Hematopoietic multipotent progenitor cell treated with erythropoietin and hydrocortisone succinate and interleukin-3 and kit ligand, for 4 days (in vitro differentiated cells): ENCODE measurements at regions not wholly inside any gene's neighbourhood (a gene's known extent, or its start where the extent isn't known, plus 50 kb on each side); places are given as distances from the start of the nearest gene placed in this dataset.
"Not testable (repeated sequence)": the region's sequence is repeated elsewhere in the genome, so short reads cannot be mapped to it uniquely, and the experiment has no call there.

ENCODE experiments used
- DNase-seq: peaks from one replicate; pipeline ENCODE4 v3.0.0-alpha.2; 2015

DNA sequence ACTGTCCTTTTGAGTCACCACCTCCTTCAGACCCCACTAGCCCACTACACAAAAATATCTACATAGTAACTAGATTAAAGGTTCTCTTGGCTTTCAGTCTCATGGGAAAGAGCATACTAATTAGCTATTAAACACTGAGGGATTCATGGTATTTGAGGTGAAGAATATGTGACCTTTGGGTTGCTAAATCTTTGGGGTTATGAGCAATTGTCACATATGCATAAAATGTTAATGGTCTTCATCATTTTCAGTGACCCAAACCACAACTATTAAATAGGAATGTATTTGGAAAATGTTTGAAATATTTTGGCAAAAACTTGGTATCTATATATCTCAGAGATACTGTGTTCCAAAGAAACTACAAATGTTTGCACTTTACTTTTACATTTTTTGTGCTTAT lies 365.1 kb downstream of the MAGEB5 start:
- DNase-seq = no peak

GRCh38 chrX:26580021-26580420 lies 364.1 kb downstream of the MAGEB5 start:
- DNase-seq = no peak

DNA sequence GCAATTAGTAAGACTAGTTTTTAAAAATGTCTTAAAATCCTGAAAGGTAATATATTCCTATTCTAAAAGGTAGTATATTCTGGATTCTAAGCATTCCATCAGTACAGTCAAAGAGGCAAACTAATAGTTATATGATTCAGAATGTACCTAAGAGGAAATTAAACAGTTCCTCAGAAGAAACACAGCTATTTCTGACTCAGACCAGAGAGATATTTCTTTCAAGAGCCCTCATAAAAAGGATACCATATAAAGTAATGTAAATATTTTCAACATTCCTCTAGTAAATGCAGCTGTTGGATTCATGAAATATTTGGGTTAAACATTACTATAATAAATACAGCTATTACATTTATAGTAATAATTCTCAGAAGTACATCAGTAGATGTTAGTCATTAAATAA lies 358.3 kb downstream of the MAGEB5 start:
- no peak for DNase-seq

GRCh38 chrX:26562156-26562555 lies 346.2 kb downstream of the MAGEB5 start:
- DNase-seq = no peak

DNA sequence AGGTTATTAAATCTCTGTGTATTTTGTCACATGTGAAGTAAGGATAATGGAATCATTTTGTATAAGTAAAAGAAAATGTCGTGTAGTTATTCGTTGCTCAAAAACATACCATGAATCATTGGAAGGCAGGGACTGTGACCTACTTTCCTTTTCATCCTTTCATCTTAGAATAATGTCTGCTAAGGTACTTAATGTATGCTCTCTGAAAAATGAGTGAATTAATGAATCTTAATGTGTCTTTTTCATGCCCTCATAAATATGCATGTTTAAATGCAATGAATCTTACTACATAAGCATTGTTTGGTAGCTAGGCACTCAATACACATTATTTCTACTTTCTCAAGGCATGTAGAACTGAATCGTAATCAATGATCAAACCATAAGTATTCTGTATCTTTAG lies 343.9 kb downstream of the MAGEB5 start:
- DNase-seq = no peak

DNA sequence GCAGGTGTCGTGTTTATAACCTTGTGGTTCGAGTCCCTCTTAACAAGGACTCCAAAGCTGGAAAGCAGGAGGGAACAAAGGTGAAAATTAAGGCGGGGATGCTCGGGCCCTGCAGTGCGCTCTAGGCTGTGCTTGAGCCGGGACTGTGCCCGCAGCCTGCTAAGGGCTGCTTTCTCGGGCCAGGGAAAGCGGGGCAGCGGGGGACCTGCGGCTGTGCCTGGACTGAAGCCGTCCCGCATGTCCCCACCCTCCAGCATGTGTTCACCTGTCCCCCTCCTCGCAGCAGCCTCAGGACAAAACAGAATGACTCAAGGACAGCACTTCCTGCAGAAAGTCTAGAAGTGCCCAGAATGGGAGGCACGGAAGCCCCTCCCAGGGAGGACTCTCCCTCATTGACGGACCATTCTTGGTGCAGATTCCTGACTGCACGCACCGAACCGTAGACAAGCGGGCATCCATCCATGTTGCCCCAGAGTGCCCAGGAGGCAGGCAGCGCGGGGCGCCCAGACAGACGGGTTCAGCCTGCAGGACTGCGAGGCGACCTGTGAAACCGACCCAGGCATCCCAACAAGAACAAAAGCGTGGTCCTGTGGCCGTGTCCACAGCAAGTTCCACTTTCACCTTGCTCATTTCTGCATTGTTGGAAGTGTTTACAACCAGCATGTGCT lies 342.9 kb downstream of the MAGEB5 start:
- no peak for DNase-seq

DNA sequence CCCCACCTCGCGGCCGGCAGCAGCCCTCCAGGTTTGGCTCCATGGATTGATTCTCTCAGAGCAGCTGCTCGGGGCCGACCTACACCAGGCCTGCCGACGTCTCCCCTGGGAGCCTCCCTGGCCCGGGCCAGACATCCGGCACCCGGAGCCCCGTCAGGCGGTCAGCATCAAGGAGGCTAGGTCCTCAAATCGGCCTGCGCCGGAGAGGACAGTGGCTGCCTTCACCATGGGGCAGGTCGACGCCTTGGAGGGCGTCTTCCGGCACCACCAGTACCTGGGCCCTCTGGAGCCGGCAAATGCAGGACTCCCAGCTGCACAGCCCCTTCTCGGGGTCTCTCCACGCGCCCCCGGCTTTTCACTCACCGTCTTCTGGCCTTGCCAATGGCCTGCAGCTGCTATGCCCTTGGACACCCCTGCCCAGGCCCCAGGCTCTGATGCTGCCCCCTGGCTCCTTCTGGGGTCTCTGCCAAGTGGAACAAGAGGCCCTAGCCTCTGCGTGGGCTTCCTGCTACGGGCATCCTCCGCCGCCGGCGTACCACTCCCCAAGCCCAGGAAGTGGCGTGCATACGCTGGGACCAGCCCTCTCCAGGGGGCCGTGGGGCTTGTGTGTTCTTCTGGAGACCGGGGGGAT lies 341.8 kb downstream of the MAGEB5 start:
- DNase-seq = no peak

DNA sequence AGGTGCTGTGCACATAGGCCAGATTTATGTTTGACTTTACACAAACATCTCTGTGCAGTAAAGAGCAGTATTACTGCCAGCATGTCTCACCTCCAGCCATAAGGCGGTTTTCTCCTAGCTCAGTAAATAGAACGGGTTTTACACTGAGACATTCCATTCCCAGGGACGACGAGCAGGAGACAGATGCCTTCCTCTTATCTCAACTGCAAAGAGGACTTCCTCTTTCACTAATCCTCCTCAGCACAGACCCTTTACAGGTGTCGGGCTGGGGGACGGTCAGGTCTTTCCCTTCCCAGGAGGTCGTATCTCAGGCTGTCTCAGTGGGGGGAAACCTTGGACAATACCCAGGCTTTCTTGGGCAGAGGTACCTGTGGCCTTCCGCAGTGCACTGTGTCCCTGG lies 309.8 kb downstream of the MAGEB5 start:
- not testable (repeated sequence) for DNase-seq

GRCh38 chrX:26522501-26522900 lies 306.5 kb downstream of the MAGEB5 start:
- no peak for DNase-seq

DNA sequence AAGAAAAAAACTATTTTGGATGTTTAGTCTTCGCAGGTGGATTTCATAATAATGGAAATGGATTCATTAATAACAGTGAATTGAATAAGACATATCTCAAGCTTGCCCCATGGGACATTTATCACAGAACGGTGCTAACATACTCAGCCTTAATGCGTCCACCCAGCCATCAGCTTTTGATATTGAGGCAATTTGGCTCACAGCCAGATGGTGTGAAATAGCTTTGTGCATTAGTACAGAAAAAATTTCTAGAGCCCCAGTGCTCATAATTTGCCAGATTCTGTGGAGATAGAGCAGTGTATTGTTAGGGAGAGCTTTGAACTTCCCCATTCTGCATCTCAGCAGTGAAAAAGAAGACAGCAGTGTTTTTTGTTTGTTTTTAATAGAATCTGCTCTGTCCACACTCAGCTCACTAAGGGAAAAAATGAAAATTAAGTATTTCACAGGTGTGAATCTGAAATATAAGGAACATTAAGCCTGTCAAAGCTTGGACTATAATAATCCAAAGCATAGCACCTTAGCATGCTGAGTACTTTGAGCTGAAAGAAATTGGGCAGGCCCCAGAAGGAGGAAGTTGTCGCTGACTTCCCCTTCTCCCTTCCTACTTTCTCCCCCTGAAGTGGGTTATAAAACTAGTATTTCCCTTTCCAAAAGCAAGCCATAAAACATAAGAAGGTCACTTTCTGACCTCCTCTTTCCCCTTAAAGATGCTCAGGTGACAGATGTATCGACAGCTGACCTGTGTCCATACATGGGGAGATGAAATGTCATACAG lies 295.8 kb downstream of the MAGEB5 start:
- DNase-seq = peak; percentile 1

DNA sequence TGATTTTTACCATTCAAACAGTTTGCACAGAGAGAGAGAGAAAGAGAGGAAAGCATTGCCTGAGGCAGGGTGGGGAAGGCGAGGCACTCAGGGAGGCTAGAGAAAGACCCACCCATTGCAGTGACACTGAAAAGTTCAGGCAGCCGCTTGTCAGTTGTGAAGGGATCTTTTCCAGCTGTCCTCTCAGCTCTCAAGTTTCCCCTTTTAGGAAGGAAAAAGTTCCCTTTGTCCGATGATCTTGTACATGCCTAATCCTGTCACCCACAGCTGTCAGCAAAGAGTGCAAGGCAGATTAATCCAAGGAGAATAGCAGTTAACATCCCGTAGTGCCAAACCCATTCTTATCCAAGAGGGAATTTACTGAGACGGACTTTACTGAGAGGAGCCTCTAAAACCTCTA lies 255.0 kb downstream of the MAGEB5 start:
- DNase-seq = no peak

DNA sequence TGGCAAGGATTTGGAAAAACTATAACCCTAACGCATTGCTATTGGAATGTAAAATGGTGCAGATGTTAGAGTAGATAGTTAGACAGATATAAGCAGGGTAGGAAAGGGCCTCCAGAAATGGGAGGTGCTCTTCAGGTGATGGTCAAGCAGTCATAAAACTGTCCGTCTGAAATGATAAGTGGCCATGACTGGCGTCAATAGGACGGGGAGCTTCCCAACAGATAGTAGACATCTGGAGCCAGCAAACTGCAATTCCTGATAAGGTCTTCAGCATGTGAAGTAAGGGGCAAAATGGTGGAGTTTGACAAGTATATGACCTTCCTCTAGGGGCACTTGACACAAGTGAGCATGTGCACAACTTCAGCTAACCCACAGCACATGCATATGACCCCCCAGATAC lies 250.4 kb downstream of the MAGEB5 start:
- no peak for DNase-seq

DNA sequence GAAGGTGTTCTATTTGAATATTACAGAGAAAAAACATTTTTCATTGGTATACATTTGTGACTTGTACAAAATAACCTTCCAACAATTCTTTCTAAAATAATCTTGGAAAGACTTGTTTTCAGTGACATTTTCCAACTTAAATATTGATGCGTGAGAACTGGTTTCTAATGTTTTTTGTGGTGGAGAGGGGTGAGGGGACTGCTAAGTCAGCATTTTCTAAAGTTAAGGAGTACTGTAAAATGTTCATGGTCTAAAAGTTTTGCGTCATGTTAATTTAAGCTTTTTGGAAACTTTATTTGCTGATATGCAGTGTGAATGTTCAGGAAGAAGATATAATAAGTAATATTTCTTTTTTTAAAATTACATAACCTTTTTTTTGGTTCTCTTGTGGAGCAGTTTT lies 229.3 kb downstream of the MAGEB5 start:
- no peak for DNase-seq

- DNase-seq = not testable (repeated sequence)
Observed at GRCh38 chrX:26444417-26444816, 228.4 kb downstream of the MAGEB5 start.

DNA sequence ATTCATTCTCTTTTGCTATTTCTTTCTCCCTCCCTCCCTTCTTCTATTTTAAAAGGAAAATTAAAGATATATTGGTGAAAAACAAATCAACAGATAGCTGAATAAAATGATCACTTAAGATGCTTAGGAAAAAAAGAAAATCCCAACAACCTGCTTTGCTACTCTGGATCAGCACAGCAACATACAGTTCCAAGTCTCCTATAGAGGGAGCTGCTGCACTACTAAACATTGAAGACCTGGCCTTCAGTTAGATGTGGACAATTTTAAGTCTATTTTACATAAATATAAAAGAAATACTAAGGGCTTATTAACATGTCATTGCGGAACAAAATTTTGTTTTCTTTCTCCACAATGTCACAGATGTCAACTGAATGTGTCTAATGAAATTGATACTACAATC lies 226.4 kb downstream of the MAGEB5 start:
- peak; percentile 3 for DNase-seq

DNA sequence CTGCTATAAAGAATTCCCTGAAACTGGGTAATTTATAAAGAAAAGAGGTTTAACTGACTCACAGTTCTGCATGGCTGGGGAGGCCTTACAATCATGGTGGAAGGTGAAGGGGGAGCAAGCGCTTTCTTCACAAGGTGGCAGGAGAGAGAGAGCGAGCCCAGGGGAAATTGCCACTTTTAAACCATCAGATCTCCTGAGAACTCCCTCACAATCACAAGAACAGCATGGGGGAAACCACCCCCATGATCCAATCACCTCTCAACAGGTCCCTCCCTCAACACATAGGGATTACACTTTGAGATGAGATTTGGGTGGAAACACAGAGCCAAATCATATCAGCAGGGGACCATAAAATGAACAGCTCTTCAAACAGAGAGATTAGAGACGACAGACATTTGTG lies 198.6 kb downstream of the MAGEB5 start:
- no peak for DNase-seq

DNA sequence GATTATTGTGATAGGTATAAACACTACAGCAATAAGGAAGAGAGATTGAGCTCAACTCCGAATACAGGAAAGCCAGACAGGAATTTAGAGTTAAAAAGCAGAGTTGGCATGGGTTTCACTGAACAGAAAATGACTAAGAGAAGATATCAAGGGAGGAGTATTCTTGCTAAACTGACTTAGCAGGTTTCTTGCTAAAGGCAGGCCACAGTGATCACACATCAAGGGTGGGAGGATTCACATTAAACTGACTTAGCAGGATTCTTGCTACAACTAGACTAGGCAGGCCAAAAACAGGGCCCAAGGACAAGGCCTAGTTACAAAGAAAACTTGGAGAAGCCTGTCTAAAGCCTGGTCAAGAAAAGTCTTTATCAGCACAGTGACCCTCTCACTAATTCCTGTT lies 195.1 kb downstream of the MAGEB5 start:
- no peak for DNase-seq

DNA sequence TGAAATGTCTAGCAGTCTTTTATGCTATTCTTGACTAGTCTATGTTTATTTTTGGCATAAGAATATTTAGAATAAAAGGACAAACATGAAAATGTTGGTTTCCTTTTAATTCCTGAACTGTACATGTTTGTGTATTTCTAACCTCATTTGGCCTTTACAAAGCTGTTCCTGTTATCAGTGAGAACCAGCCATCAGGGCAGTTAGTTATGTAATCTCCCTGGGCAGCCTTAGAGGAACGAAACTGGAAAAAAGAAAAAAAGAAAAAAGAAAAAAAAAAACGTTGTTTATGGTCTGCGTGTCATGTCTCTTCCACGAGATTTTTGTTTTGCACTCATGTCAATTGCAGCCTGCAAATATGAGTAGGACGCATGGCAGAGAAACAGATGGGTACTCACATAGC lies 193.7 kb downstream of the MAGEB5 start:
- DNase-seq = peak; percentile 21

GRCh38 chrX:26387906-26388305 lies 171.9 kb downstream of the MAGEB5 start:
- DNase-seq = no peak

GRCh38 chrX:26376037-26376708 lies 160.2 kb downstream of the MAGEB5 start:
- no peak for DNase-seq

- no peak for DNase-seq
Observed at GRCh38 chrX:26375346-26375745, 159.4 kb downstream of the MAGEB5 start.

GRCh38 chrX:26373829-26374228 lies 157.9 kb downstream of the MAGEB5 start:
- no peak for DNase-seq

DNA sequence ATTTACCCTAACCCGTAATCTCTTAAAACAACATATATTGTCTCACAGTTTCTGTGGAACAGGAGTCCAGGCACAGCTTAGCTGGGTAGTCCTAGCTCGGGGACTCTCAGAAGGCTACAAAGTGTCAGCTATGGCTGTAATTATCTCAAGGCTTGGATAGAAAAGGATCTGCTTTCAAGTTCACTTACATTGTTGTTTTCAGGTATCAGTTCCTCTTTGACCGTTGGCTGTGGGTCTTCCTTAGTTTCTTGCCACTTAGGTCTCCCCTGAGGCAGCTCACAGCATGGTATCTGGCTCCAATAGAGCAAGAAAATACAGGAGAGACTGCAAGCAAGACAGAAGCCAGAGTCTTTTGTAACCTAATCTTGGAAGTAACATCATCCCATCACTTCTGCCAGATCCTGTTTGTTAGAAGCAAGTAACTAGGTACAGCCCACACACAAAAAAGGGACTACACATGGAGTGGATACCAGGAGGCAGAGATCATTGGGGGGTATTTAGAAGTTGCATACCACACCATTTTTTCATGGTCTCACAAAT lies 137.0 kb downstream of the MAGEB5 start:
- DNase-seq = no peak
